Gastroesophageal sphincter (tissue), 3 donors: ENCODE measurements at regions not wholly inside any gene's neighbourhood (a gene's known extent, or its start where the extent isn't known, plus 50 kb on each side); places are given as distances from the start of the nearest gene placed in this dataset.

Experiments used
- CTCF ChIP-seq, 4 experiments: fragments of 200-600 bp in 2 of 4; fragments of 450-650 bp in 2 of 4; sonication (generic) in 1 of 4; IDR thresholded peaks; one replicate each; pipeline ENCODE4 v1.5.1; 2017 to 2019; ENCODE audit warnings: antibody characterized with exemption in 4 of 4, mild to moderate bottlenecking in 2 of 4, moderate library complexity in 2 of 4
- EP300 ChIP-seq: sonication (generic); formaldehyde crosslinking; IDR thresholded peaks from one replicate; pipeline ENCODE4 v1.6.1; 2017; ENCODE audit warnings: antibody characterized with exemption, mild to moderate bottlenecking
- POLR2A ChIP-seq, 2 donors: fragments of 450-650 bp; IDR thresholded peaks; one replicate each; pipeline ENCODE4 v1.6.1; 2017; ENCODE audit warnings: antibody characterized with exemption in 2 of 2, mild to moderate bottlenecking in 2 of 2, moderate library complexity in 1 of 2
- POLR2AphosphoS5 ChIP-seq: sonication (generic); formaldehyde crosslinking; IDR thresholded peaks from one replicate; pipeline ENCODE4 v1.6.1; 2017; ENCODE audit warnings: antibody characterized with exemption

- TF ChIP-seq CTCF (IDR thresholded peaks at IDR 0.05) (no peak), POLR2AphosphoS5 (no peak), POLR2A (IDR thresholded peaks at IDR 0.05) (no peak), EP300 (no peak)
Observed at GRCh38 chr10:21326594-21327288, 198.7 kb downstream of the SKIDA1 start.
